ENCODE measurements at regions not wholly inside any gene's neighbourhood (a gene's known extent, or its start where the extent isn't known, plus 50 kb on each side); places are given as distances from the start of the nearest gene placed in this dataset.

- no peak for TF ChIP-seq CTCF (conservative IDR thresholded peaks at IDR 0.05; ENCODE audit: low read depth, low read length)
- no peak overlapping the region for H3K4me3 ChIP-seq (ENCODE audit: low read depth, low read length)
- no peak for DNase-seq (ENCODE audit: low read depth)
Observed at GRCh38 chr4:123522081-123522480, 125.5 kb downstream of the SPRY1 start.

GRCh38 chr4:123522646-123523045 lies 126.1 kb downstream of the SPRY1 start:
- H3K4me3 ChIP-seq (ENCODE audit: low read depth, low read length), result no peak overlapping the region
- DNase-seq (ENCODE audit: low read depth), result no peak
- no peak for TF ChIP-seq CTCF (conservative IDR thresholded peaks at IDR 0.05; ENCODE audit: low read depth, low read length)

- DNase-seq (ENCODE audit: low read depth), result no peak
- no peak for TF ChIP-seq CTCF (conservative IDR thresholded peaks at IDR 0.05; ENCODE audit: low read depth, low read length)
- no peak overlapping the region for H3K4me3 ChIP-seq (ENCODE audit: low read depth, low read length)
Observed at GRCh38 chr4:123524958-123525628, 128.5 kb downstream of the SPRY1 start.

GRCh38 chr4:123526511-123526910 lies 129.9 kb downstream of the SPRY1 start:
- H3K4me3 ChIP-seq (ENCODE audit: low read depth, low read length), result no peak overlapping the region
- DNase-seq (ENCODE audit: low read depth), result no peak
- TF ChIP-seq CTCF (conservative IDR thresholded peaks at IDR 0.05; ENCODE audit: low read depth, low read length), result no peak

GRCh38 chr4:123528501-123529277 lies 132.1 kb downstream of the SPRY1 start:
- DNase-seq (ENCODE audit: low read depth), result no peak
- no peak for TF ChIP-seq CTCF (conservative IDR thresholded peaks at IDR 0.05; ENCODE audit: low read depth, low read length)
- no peak overlapping the region for H3K4me3 ChIP-seq (ENCODE audit: low read depth, low read length)

GRCh38 chr4:123529278-123529568 lies 132.6 kb downstream of the SPRY1 start:
- no peak overlapping the region for H3K4me3 ChIP-seq (ENCODE audit: low read depth, low read length)
- no peak for DNase-seq (ENCODE audit: low read depth)
- no peak for TF ChIP-seq CTCF (conservative IDR thresholded peaks at IDR 0.05; ENCODE audit: low read depth, low read length)

GRCh38 chr4:123530357-123530756 lies 133.8 kb downstream of the SPRY1 start:
- DNase-seq (ENCODE audit: low read depth), result no peak
- no peak for TF ChIP-seq CTCF (conservative IDR thresholded peaks at IDR 0.05; ENCODE audit: low read depth, low read length)
- H3K4me3 ChIP-seq (ENCODE audit: low read depth, low read length), result no peak overlapping the region

All from epithelial cell of proximal tubule (primary cell).